IPS DF 6.9 (cell line): ENCODE measurements at regions not wholly inside any gene's neighbourhood (a gene's known extent, or its start where the extent isn't known, plus 50 kb on each side); places are given as distances from the start of the nearest gene placed in this dataset.
"Not testable (repeated sequence)": the region's sequence is repeated elsewhere in the genome, so short reads cannot be mapped to it uniquely, and the experiment has no call there.

Experiments used
- DNase-seq: peaks from one replicate; pipeline ENCODE4 v3.0.0-alpha.2; 2013; ENCODE audit warnings: low read depth, low spot score
- H3K27ac ChIP-seq: one replicate; pipeline ENCODE4 v1.5.1; 2013; ENCODE audit warnings: low read length, control low read depth
- H3K27me3 ChIP-seq: 2 replicates; pipeline ENCODE4 v1.6.1; 2013; ENCODE audit warnings: mild to moderate bottlenecking, low read length; ENCODE audit not compliant: control insufficient read depth, insufficient read depth
- H3K36me3 ChIP-seq: 2 replicates; pipeline ENCODE4 v1.6.1; 2013; ENCODE audit warnings: low read length; ENCODE audit not compliant: control insufficient read depth, insufficient read depth
- H3K4me1 ChIP-seq: 2 replicates; pipeline ENCODE4 v1.6.1; 2013; ENCODE audit warnings: low read length; ENCODE audit not compliant: control insufficient read depth, insufficient read depth
- H3K4me3 ChIP-seq: 2 replicates; pipeline ENCODE4 v1.5.1; 2013; ENCODE audit warnings: mild to moderate bottlenecking, low read length
- H3K9me3 ChIP-seq: 2 replicates; pipeline ENCODE4 v1.6.1; 2013; ENCODE audit warnings: low read length, inconsistent platforms; ENCODE audit not compliant: control insufficient read depth, insufficient read depth
- WGBS: extraction: QIAGEN DNeasy Blood & Tissue Kit; methylation state at CpG from one replicate; pipeline ENCODE4 v1.1.7; 2013; ENCODE audit warnings: mixed read lengths, missing lambda C conversion rate; ENCODE audit not compliant: insufficient read length, insufficient coverage; 5-methylcytosine and 5-hydroxymethylcytosine counted together

DNA sequence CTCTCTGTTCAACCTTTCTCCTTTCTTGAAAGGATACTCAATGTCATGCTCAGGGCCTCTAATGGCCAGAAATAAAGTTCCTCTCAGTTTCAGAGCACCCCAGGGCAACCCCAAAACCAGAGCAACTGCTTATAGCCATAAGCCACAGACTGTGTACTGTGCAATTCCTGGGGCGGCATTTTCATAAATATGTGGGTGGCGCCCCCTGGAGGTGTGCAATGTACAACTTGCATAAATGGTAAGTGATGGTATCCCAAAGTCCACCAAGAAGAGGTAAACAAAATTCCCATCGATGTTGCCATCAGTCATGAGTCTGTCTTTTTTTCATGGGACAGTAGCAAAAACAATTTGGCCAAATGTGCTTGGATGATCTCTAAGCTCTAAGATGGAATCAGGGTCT lies 108.4 kb upstream of the ROPN1B start:
- whole genome bisulfite sequencing, result no CpG with 5 or more reads among the region's 3 CpGs
- H3K4me1 ChIP-seq, H3K9me3 ChIP-seq, H3K27ac ChIP-seq, H3K36me3 ChIP-seq, H3K27me3 ChIP-seq, DNase-seq, H3K4me3 ChIP-seq: not testable (repeated sequence)

DNA sequence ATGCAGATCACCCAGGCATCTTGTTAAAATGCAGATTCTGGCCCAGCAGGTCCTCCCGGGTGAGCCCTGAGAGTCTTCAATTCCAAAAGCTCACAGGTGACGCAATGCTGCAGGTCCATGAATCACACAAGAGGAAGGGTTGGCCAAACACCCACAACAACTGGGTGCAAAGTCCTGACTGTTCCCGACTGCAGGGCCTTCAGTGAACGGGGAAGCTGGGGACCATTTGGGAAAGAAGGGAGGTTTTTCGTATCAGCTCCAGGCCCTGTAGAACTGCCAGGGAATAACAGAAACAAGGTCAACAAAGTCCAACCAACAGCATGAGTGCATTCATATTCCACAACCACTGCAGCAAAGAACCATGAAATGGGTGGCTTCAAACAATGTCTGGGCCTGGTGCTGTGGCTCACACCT lies 106.1 kb upstream of the ROPN1B start:
- DNase-seq, result peak; percentile 20
- not testable (repeated sequence) for H3K36me3 ChIP-seq, H3K27me3 ChIP-seq, H3K4me3 ChIP-seq, H3K9me3 ChIP-seq, H3K4me1 ChIP-seq, H3K27ac ChIP-seq
- WGBS, result no CpG with 5 or more reads among the region's 5 CpGs

DNA sequence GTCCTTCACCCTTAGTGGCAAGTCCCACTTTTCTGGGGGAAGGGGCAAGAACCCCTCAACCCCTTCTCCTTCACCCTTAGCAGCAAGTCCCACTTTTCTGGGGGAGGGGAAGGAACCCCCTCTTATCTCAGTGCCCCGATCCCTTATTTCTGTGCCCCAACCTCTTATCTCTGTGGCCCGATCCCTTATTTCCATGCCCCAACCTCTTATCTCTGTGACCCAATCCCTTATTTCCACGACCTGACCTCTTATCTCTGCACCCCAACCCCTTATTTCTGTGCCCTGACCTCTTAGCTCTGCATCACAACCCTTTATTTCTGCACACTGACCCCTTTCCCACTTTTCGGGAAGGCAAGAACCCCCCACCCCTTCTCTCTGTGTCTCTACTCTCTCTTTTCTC lies 104.4 kb upstream of the ROPN1B start:
- not testable (repeated sequence) for H3K9me3 ChIP-seq, H3K27ac ChIP-seq, H3K4me1 ChIP-seq, H3K36me3 ChIP-seq, DNase-seq, H3K27me3 ChIP-seq, H3K4me3 ChIP-seq
- no CpG with 5 or more reads among the region's 4 CpGs for WGBS

DNA sequence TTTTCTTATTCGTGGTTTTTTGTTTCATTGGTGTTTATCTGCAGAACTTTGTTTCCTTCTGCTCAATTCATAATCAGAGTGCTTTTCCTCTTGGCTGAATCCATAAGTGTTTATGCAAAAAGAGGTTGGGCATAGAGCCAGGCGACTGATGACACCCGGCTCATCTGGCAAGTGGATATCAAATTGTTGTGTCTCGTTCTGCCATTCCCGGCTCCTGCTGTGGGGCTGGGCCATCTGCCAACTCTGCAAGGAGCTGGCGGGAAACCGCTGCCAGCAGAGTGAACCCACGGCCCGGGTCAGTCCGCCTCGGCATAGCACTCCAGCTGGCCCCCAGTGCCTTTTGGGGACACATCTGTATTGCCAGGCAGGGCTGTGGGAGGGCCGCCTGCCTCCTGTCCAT lies 83.0 kb upstream of the ROPN1B start:
- not testable (repeated sequence) for H3K27me3 ChIP-seq, H3K9me3 ChIP-seq, H3K4me3 ChIP-seq, H3K36me3 ChIP-seq, H3K27ac ChIP-seq, H3K4me1 ChIP-seq, DNase-seq
- no CpG with 5 or more reads among the region's 12 CpGs for whole genome bisulfite sequencing

DNA sequence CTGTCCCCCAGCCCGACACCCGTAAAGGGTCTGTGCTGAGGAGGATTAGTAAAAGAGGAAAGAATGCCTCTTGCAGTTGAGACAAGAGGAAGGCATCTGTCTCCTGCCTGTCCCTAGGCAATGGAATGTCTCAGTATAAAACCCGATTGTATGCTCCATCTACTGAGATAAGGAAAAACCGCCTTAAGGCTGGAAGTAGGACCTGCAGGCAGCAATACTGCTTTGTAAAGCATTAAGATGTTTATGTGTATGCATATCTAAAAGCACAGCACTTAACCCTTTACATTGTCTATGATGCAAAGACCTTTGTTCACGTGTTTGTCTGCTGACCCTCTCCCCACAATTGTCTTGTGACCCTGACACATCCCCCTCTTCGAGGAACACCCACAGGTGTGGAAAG lies 69.8 kb upstream of the ROPN1B start:
- not testable (repeated sequence) for H3K9me3 ChIP-seq, H3K36me3 ChIP-seq, H3K4me3 ChIP-seq, H3K4me1 ChIP-seq, H3K27me3 ChIP-seq, H3K27ac ChIP-seq, DNase-seq
- WGBS, result no CpG with 5 or more reads among the region's 6 CpGs

DNA sequence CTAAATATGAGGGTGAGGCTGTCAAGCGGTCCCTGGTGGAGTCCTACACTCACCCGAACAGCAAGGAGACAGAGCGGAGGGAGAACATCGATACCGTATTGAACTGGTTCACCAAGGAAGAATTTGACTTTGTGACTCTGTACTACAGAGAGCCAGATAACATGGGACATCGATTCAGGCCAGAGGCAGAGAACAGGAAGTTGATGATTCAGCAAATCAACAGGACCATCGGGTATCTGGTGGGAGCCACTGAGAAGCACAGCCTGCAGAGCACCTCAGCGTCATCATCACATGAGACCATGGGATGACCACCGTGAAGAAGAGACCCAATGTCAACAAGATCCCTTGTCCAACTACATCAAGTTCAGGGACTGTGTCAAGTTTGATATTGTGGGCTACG lies 67.5 kb upstream of the ROPN1B start:
- not testable (repeated sequence) for DNase-seq, H3K4me3 ChIP-seq, H3K9me3 ChIP-seq, H3K36me3 ChIP-seq, H3K27ac ChIP-seq, H3K4me1 ChIP-seq, H3K27me3 ChIP-seq
- no CpG with 5 or more reads among the region's 10 CpGs for WGBS

DNA sequence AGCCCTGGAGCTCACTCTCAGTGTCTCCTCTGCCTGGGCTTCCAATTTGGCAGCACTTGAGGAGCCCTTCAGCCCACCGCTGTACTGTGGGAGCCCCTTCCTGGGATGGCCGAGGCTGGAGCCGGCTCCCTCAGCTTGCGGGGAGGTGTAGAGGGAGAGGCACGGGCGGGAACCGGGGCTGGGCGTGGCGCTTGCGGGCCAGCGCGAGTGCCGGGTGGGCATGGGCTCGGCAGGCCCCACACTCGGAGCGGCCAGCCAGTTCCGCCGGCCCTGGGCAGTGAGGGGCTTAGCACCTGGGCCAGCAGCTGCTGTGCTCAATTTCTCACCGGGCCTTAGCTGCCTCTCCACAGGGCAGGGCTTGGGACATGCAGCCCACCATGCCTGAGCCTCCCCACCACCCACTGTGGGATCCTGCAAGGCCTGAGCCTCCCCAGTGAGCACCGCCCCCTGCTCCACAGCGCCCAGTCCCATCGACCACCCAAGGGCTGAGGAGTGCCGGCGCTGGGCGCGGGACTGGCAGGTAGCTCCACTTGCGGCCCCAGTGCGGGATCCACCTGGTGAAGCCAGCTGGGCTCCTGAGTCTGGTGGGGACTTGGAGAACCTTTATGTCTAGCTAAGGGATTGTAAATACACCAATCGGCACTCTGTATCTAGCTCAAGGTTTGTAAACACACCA lies 65.1 kb upstream of the ROPN1B start:
- WGBS, result no CpG with 5 or more reads among the region's 29 CpGs
- H3K27ac ChIP-seq, DNase-seq: not testable (repeated sequence)

DNA sequence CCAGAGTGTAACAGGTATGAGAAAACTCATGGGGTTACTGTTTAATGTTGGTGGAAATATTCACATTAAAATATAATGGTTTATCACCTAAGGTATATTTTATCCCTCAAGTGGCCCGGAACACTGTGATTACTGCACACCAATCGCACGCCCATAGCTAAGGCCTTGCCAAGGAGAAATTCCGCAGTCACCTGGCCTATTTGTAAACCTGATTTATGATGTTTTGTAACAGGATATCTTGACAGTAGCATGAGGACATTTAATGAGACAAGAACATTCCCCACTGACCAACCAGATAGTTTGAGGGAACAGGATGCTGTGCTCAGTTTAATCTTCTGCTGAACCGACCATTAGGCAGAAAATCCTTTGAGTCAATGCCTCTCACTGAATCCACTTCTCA lies 61.7 kb upstream of the ROPN1B start:
- H3K27ac ChIP-seq, H3K4me1 ChIP-seq, H3K4me3 ChIP-seq, H3K9me3 ChIP-seq, DNase-seq, H3K36me3 ChIP-seq, H3K27me3 ChIP-seq: not testable (repeated sequence)
- no CpG with 5 or more reads among the region's 5 CpGs for WGBS

More for the DNA sequence above, 65.1 kb upstream of the ROPN1B start:
- H3K36me3 ChIP-seq, H3K27me3 ChIP-seq, H3K4me1 ChIP-seq, H3K4me3 ChIP-seq, H3K9me3 ChIP-seq: not testable (repeated sequence)

DNA sequence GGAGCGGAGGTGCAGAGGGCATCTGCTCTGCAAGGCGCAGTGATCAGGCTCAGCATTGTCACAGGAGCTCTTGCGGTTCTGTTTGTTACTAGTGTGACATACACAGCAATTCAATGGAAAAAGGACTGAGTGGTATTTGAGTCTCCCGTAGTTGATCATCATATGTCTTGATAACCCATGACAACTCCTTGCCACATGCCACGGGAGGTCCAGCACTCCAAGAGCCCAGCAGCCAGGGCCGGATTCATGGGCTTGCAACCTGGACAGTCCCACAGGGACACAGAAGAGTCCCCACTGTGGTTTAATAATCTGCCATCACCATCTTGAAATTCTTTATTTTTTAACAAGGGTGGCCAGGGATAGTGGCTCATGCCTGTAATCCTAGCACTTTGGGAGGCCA lies 58.1 kb upstream of the ROPN1B start:
- no CpG with 5 or more reads among the region's 6 CpGs for WGBS
- not testable (repeated sequence) for H3K4me1 ChIP-seq, H3K27me3 ChIP-seq, DNase-seq, H3K36me3 ChIP-seq, H3K4me3 ChIP-seq, H3K27ac ChIP-seq, H3K9me3 ChIP-seq

DNA sequence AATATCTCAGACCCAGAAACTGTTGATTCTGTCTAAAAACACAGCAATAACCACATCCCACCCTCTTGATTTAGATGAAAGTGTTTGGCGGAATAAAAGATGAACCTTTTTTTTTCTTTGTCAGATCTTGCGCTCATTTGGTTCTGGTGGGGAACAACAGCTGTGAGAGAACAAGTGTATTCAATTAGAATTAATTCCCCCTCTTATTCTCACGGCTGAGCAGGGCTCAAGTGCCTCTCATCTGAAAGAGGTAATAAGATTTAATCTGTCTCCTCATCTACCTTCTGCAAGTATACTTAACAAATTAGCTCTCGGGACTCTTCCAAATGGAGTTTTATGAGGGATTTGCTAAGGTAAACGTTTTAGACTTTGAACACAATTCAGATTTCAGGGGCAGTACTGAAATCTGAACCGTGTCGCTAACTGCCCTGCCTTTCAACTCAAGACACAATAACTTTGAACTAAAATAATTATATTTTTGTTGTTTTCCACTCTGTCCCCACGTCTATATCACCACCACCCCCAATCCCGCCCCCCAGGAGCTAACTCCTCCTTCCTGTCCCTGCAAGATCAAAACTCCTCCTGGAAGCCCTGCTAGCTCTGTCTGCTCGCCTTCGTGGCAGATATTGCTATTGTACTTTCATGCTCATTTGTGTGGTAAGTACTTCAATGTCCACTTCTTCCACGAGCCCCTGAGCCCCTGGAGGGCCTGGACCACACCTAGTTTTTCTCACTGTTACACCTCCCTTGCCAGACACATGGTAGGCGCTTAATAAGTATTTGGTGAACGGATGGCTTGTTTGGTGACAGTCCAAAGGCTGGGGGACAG lies 54.2 kb upstream of the ROPN1B start:
- H3K9me3 ChIP-seq, DNase-seq, H3K4me1 ChIP-seq, H3K27ac ChIP-seq, H3K27me3 ChIP-seq, H3K36me3 ChIP-seq: not testable (repeated sequence)
- peak overlapping the region; percentile 17; the same call in 1 of the 2 replicates for H3K4me3 ChIP-seq
- WGBS, result no CpG with 5 or more reads among the region's 14 CpGs

DNA sequence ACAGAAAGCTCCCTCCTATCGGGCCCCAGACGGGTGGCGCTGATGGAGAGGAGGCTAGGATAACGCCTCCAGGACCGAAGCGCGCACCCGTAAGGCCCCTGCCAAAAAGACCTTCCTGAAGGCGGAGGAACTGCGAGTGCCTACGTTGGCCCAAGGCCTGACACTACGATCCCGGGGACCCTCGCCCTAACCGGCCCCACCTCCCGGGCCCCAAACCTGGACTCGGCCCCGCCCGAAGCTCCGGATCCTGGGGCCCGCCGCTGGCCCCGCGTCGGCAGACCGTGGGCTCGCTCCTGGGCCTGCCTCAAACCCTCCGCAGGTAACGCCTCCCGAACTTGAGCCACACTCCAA lies 53.6 kb upstream of the ROPN1B start:
- WGBS, result no CpG with 5 or more reads among the region's 30 CpGs
- not testable (repeated sequence) for H3K27me3 ChIP-seq, DNase-seq, H3K9me3 ChIP-seq, H3K27ac ChIP-seq, H3K4me1 ChIP-seq, H3K36me3 ChIP-seq
- H3K4me3 ChIP-seq, result peak overlapping the region; percentile 17; the same call in 1 of the 2 replicates
